ENCODE measurements at regions not wholly inside any gene's neighbourhood (a gene's known extent, or its start where the extent isn't known, plus 50 kb on each side); places are given as distances from the start of the nearest gene placed in this dataset.

DNA sequence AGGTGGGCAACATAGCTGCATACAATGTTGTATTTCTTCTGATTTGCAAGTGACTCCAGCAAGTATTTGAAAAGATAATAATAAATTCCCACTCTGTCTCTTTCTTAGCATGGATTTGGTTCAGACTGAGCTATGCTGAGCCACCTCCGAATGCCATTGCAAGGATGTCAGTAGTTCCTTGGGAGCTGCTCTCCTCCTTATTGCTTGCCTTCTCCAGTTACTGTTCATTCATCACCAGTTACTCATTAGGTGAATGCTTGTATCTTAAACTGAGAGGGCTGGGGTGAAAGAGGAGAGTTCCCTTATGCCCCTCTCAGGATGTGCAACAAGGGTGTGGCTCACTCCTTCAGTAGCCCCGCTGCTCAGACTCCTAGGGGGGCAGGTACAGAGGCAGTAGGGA lies 78.4 kb upstream of the PRKAR2B start:
- no peaks in the 10 kb centered on the region for H3K9me3 ChIP-seq
- no peak overlapping the region for H3K27ac ChIP-seq
- DNase-seq (no peak), ATAC-seq (ENCODE audit: low FRiP score in 2 of 2) (no peak)
- no peaks in the 10 kb centered on the region for H3K4me1 ChIP-seq
- H3K4me3 ChIP-seq: no peak overlapping the region
- no peaks in the 10 kb centered on the region for H3K36me3 ChIP-seq
- no peaks in the 10 kb centered on the region for H3K27me3 ChIP-seq
- WGBS, 2 donors: 89 to 100% methylated on average over 2 of the region's 2 CpGs
- TF ChIP-seq EP300 (IDR thresholded peaks at IDR 0.05) (no peak), POLR2A (IDR thresholded peaks at IDR 0.05) (no peak)

DNA sequence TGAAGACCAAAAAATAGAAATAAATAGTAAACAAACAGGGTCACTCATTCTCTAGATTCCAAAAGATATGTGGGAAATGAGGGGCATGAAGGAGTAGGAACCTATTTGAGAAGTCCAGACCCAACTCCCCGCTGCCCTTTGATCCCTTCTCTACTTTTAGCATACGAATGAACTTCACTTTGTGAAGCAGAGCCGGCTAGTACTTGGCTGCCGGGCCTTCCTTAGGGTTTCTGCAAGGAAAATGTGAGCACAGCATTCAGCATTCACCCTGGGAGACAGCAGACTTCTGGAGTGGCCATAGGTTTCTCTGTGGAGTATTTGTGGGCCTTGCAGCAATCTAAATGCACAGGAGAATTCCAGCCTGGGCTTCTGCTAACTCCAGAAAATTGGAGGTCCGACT lies 76.3 kb upstream of the PRKAR2B start:
- H3K9me3 ChIP-seq: no peaks in the 10 kb centered on the region
- H3K4me1 ChIP-seq: no peaks in the 10 kb centered on the region
- no peaks in the 10 kb centered on the region for H3K36me3 ChIP-seq
- no peak overlapping the region for H3K4me3 ChIP-seq
- 86% methylated on average over 5 of the region's 5 CpGs for WGBS, 2 donors
- no peak for ATAC-seq (ENCODE audit: low FRiP score in 2 of 2)
- no peak overlapping the region for H3K27ac ChIP-seq
- H3K27me3 ChIP-seq: no peaks in the 10 kb centered on the region
- DNase-seq: no peak
- TF ChIP-seq POLR2AphosphoS5 (IDR thresholded peaks at IDR 0.05) (no peak), POLR2A (IDR thresholded peaks at IDR 0.05) (no peak), EP300 (IDR thresholded peaks at IDR 0.05) (no peak)
- TF ChIP-seq, protein P1, sequence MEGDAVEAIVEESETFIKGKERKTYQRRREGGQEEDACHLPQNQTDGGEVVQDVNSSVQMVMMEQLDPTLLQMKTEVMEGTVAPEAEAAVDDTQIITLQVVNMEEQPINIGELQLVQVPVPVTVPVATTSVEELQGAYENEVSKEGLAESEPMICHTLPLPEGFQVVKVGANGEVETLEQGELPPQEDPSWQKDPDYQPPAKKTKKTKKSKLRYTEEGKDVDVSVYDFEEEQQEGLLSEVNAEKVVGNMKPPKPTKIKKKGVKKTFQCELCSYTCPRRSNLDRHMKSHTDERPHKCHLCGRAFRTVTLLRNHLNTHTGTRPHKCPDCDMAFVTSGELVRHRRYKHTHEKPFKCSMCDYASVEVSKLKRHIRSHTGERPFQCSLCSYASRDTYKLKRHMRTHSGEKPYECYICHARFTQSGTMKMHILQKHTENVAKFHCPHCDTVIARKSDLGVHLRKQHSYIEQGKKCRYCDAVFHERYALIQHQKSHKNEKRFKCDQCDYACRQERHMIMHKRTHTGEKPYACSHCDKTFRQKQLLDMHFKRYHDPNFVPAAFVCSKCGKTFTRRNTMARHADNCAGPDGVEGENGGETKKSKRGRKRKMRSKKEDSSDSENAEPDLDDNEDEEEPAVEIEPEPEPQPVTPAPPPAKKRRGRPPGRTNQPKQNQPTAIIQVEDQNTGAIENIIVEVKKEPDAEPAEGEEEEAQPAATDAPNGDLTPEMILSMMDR (IDR thresholded peaks at IDR 0.05): no peak

DNA sequence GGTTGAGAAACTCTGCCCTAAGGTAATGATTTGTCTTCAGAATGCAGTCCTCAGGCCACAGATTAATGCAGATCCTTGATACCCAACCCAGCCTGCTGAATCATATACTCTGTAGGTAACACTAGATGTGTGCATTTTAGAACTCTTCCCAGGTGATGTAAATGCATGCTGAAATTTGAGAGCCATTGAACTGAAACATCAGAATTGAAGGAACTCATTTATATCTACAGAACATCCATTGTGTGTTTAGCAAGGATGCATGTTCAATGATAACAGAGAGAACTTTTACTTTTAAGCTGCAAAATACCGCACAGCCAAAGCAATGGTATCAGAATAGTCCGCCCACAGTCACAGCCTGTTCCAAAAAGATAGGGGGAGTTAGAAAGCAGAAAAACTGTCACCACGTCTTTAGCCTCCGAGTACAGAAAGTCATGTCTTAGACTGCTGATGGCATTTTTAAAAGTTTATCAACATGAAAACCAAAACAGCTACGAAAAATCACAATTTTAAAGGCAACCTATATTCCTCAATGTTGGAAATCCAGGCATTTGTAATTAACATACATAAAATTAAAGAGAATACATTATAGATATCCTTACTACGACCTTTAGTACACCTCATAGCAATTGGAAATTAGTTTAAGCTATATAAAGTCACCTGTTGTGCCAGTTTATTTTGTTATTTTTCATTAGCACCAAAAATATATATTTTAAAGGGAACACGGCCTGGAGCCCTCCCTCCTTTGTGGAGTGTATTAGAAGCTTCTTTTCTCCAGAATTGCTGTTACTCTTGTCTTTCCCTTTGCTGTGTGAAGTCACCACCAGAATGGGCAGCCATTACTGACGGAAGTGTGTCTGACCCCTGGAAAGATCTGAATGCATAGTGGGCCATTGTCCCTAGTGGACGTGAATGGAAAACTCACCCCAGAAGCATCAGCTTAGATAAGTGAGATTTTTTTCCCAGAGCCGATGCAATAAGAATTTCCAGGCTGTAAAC lies 65.8 kb upstream of the PRKAR2B start:
- 83 to 89% methylated on average over 10 of the region's 10 CpGs for WGBS, 2 donors
- ATAC-seq (ENCODE audit: low FRiP score in 2 of 2) (no peak), DNase-seq (no peak)
- Histone ChIP-seq H3K4me3 (no peak overlapping the region), H3K27me3 (no peaks in the 10 kb centered on the region), H3K36me3 (no peaks in the 10 kb centered on the region), H3K9me3 (no peaks in the 10 kb centered on the region), H3K4me1 (no peaks in the 10 kb centered on the region), H3K27ac (no peak overlapping the region)
- TF ChIP-seq POLR2AphosphoS5 (IDR thresholded peaks at IDR 0.05) (no peak), POLR2A (IDR thresholded peaks at IDR 0.05) (no peak), EP300 (IDR thresholded peaks at IDR 0.05) (no peak)
- TF ChIP-seq, protein P1 (IDR thresholded peaks at IDR 0.05): no peak

DNA sequence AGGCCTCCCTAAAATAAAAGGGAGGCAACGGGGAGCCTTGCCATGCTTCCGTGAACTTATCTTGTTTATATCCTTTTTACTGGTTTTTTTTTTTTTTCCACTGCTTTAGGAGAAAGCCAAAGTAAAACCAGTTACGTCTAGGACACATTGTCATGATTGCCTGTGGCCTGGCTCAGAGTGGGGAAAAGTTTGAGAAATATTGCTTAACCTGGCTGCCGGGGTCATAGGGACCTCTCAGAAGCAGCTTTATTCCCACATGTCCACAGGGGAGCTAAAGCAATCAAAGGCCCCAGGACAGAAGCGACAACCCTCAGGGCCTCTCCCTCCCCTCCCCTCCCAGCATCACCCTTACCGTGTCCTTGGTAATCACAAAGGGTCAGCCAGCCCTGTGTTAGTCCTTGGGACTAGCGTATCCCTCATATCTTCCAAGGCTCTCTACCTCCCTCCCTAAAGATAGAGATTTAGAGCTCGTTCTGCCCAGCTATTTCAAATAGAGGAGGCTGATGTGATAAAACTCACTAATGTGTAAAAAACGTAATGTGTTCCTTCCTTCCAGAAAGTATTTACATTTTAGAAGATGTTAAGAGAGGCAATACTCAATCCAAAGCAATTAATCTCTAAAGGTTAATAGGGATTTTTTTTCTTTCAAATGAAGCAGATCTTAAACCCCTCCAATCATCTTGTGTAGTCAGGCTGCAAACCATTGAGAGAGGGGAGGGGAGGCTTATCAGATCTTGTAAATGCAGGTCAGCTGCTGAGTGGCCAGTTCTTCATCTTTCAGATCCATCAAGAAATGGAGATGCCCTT lies 64.8 kb upstream of the PRKAR2B start:
- Histone ChIP-seq H3K36me3 (no peaks in the 10 kb centered on the region), H3K9me3 (no peaks in the 10 kb centered on the region), H3K4me1 (no peaks in the 10 kb centered on the region), H3K27ac (no peak overlapping the region), H3K4me3 (no peak overlapping the region), H3K27me3 (no peaks in the 10 kb centered on the region)
- no peak for DNase-seq
- TF ChIP-seq, protein P1 (IDR thresholded peaks at IDR 0.05): no peak
- TF ChIP-seq POLR2A (IDR thresholded peaks at IDR 0.05): no peak
- no peak for TF ChIP-seq EP300 (IDR thresholded peaks at IDR 0.05)
- no peak for TF ChIP-seq POLR2AphosphoS5 (IDR thresholded peaks at IDR 0.05)
- no peak for ATAC-seq (ENCODE audit: low FRiP score in 2 of 2)
- 81 to 82% methylated on average over 9 of the region's 9 CpGs for WGBS, 2 donors

DNA sequence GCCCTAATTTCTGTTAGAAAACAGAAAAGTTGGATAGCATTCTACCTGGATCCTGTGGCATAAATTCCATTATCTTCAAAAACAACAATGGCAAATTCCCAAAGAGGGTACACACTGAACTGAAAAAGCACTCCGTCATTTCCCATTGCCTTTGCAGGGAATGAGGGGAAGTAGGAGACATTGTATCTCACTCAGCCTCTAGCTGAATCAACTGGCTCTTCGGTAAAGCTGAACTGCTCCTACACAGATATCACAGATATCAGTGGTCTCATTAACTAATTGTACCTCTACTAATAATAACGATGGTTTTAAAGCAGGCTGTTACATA lies 64.2 kb upstream of the PRKAR2B start:
- ATAC-seq (ENCODE audit: low FRiP score in 2 of 2) (no peak), DNase-seq (no peak)
- H3K9me3 ChIP-seq: no peaks in the 10 kb centered on the region
- TF ChIP-seq, protein P1 (IDR thresholded peaks at IDR 0.05): no peak
- TF ChIP-seq POLR2AphosphoS5 (IDR thresholded peaks at IDR 0.05): no peak
- no peak for TF ChIP-seq EP300 (IDR thresholded peaks at IDR 0.05)
- TF ChIP-seq POLR2A (IDR thresholded peaks at IDR 0.05): no peak
- no peaks in the 10 kb centered on the region for H3K36me3 ChIP-seq
- H3K27me3 ChIP-seq: no peaks in the 10 kb centered on the region
- no peak overlapping the region for H3K4me3 ChIP-seq
- WGBS, 2 donors: 89 to 92% methylated on average over 3 of the region's 3 CpGs
- no peaks in the 10 kb centered on the region for H3K4me1 ChIP-seq
- H3K27ac ChIP-seq: no peak overlapping the region
